Chondrocyte (in vitro differentiated cells): ENCODE measurements at regions not wholly inside any gene's neighbourhood (a gene's known extent, or its start where the extent isn't known, plus 50 kb on each side); places are given as distances from the start of the nearest gene placed in this dataset.

ENCODE experiments used
- DNase-seq: peaks from one replicate; pipeline ENCODE4 v3.0.0; 2021; ENCODE audit warnings: mixed read lengths, low spot score
- H3K27ac Mint-ChIP-seq: one replicate; pipeline ENCODE4 v1.8.0; 2021; ENCODE audit warnings: mild to moderate bottlenecking, moderate library complexity, mixed read lengths; ENCODE audit not compliant: unreplicated experiment
- H3K27me3 Mint-ChIP-seq: 2 replicates; pipeline ENCODE4 v1.8.0; 2021; ENCODE audit warnings: low read depth, mixed read lengths
- H3K36me3 Mint-ChIP-seq: 2 replicates; pipeline ENCODE4 v1.8.0; 2021; ENCODE audit warnings: low read depth, mixed read lengths
- H3K4me1 Mint-ChIP-seq: 2 replicates; pipeline ENCODE4 v1.8.0; 2021; ENCODE audit warnings: low read depth, mild to moderate bottlenecking, mixed read lengths
- H3K4me3 Mint-ChIP-seq: one replicate; pipeline ENCODE4 v1.8.0; 2021; ENCODE audit warnings: mild to moderate bottlenecking, moderate library complexity, mixed read lengths; ENCODE audit not compliant: unreplicated experiment
- H3K9me3 Mint-ChIP-seq: 2 replicates; pipeline ENCODE4 v1.8.0; 2021; ENCODE audit warnings: low read depth, mixed read lengths
- TF ChIP-seq, protein P1 (sequence below): fragments of 200-600 bp; sonication (generic); IDR thresholded peaks from 2 replicates; pipeline ENCODE4 v1.5.0; 2021; ENCODE audit warnings: antibody characterized with exemption, mild to moderate bottlenecking, moderate library complexity

DNA sequence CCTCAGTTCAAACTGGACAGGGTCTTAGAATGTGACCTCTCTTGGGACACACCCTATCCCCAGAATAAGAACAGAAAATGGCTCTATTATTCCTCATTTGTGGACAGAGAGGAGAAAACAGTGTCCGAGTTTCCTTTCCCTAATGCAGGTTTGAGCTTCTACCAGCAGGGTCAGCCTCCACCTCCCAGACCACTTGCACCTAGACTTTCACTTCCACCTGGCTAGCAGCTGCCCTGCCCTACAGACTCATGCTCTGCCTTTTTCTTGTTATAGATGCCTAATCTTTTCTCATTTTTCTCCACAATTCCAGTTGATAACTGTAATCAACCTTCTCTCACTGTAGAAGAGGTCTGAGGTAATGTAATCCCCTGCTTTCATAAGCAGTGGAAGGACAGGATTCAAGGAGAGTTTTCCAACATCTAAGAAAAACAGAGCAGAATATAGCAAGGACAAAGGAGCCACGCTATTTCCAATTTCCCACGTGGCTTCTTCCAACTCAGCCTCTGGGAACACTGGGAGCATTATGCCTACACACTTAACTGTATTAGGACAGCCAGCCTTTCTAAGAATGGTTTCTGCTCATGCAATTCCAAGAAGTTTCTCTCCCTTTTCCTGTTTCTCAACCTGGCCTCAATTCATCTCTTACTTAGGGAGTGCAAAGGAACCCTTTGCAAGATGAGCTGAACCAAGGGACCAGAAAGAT is 239.8 kb downstream of the BCL11A start:
- TF ChIP-seq, protein P1, sequence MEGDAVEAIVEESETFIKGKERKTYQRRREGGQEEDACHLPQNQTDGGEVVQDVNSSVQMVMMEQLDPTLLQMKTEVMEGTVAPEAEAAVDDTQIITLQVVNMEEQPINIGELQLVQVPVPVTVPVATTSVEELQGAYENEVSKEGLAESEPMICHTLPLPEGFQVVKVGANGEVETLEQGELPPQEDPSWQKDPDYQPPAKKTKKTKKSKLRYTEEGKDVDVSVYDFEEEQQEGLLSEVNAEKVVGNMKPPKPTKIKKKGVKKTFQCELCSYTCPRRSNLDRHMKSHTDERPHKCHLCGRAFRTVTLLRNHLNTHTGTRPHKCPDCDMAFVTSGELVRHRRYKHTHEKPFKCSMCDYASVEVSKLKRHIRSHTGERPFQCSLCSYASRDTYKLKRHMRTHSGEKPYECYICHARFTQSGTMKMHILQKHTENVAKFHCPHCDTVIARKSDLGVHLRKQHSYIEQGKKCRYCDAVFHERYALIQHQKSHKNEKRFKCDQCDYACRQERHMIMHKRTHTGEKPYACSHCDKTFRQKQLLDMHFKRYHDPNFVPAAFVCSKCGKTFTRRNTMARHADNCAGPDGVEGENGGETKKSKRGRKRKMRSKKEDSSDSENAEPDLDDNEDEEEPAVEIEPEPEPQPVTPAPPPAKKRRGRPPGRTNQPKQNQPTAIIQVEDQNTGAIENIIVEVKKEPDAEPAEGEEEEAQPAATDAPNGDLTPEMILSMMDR, result no peak
- Mint-ChIP-seq H3K27me3 (peaks cover 14% of the 10 kb centered on the region), H3K27ac (no peak overlapping the region), H3K4me3 (no peak overlapping the region), H3K9me3 (no peaks in the 10 kb centered on the region), H3K4me1 (no peaks in the 10 kb centered on the region), H3K36me3 (no peaks in the 10 kb centered on the region)
- no peak for DNase-seq

DNA sequence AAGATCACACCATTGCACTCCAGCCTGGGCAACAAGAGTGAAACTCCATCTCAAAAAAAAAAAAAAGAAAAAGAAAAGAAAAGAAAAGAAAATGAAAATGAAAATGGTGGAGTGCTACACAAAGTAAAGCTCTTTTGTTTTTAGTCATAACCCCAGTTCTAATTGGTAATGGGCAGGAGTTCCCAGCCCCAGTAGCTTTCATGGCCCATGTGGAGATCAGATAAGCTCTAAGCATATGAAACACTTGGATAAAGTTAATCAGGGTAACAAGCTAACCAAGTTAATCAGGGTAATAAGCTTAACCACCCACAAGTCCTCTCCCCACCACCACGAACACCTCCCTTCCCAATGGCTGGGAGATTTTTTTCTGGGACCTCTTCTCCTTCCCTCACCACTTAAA is 240.8 kb downstream of the BCL11A start:
- DNase-seq, result no peak
- H3K9me3 Mint-ChIP-seq, result no peaks in the 10 kb centered on the region
- peaks cover 8% of the 10 kb centered on the region for H3K27me3 Mint-ChIP-seq
- H3K27ac Mint-ChIP-seq, result no peak overlapping the region
- no peak overlapping the region for H3K4me3 Mint-ChIP-seq
- H3K36me3 Mint-ChIP-seq, result no peaks in the 10 kb centered on the region
- TF ChIP-seq, protein P1, result no peak
- no peaks in the 10 kb centered on the region for H3K4me1 Mint-ChIP-seq

DNA sequence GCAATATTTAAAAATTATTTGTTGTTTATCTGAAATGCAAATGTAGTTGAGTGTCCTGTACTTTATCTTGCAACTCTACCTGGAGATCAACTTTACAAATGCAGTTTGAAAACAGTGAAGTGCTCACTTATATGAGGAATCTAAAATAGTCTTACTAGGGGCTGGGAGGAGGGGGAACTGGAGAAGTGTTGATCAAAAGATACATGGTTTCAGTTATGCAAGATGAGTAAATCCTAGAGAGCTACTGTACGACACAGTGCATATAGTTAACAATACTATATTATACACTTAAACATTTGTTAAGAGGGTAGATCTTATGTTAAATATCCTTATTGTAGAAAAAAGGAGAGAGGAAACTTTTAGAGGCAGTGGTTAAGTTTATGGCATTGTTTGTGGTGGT is 241.9 kb downstream of the BCL11A start:
- no peaks in the 10 kb centered on the region for H3K36me3 Mint-ChIP-seq

DNA sequence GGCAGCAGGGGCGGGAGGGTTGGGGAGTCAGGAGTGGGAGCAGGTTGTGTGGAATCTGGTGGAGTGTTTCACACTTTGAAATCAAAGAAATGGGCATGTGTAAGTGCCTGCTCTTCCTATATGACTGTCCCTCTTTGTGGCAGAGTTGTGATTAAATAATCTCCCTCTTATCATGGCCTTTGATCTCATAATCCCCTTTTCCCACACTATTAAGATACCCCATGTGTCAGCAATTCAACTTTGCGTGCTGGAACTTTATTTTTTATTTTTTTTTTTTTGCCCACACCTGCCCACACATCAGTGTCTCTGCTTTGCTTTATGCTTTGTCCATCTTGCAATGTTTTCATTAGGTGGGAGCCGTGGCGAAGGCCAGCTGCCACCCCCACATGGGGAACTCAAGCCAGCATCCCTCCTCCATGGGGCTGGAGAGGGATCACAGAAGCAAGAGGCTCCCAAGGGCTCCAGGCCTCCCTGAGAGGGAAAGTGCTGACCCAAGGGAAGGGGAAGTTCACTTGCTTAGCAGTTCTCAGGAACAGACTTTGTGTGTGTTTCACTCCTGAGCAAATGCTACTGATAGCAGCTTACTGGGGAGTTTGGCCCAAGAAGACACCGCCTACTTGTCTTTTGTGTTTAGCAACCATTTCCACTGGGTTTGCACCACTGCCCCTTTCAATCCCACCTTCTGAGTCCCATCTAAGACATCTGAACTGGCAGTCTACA is 243.4 kb downstream of the BCL11A start:
- H3K4me3 Mint-ChIP-seq, result no peak overlapping the region
- H3K27me3 Mint-ChIP-seq, result peaks cover 4% of the 10 kb centered on the region
- H3K4me1 Mint-ChIP-seq, result no peaks in the 10 kb centered on the region
- DNase-seq, result no peak
- H3K9me3 Mint-ChIP-seq, result no peaks in the 10 kb centered on the region
- TF ChIP-seq, protein P1, result no peak
- H3K27ac Mint-ChIP-seq, result no peak overlapping the region
- no peaks in the 10 kb centered on the region for H3K36me3 Mint-ChIP-seq

More for the DNA sequence above, 241.9 kb downstream of the BCL11A start:
- H3K27me3 Mint-ChIP-seq, result peaks cover 6% of the 10 kb centered on the region
- no peak overlapping the region for H3K27ac Mint-ChIP-seq
- H3K9me3 Mint-ChIP-seq, result no peaks in the 10 kb centered on the region
- H3K4me3 Mint-ChIP-seq, result no peak overlapping the region
- TF ChIP-seq, protein P1, result no peak
- no peaks in the 10 kb centered on the region for H3K4me1 Mint-ChIP-seq
- DNase-seq, result no peak

DNA sequence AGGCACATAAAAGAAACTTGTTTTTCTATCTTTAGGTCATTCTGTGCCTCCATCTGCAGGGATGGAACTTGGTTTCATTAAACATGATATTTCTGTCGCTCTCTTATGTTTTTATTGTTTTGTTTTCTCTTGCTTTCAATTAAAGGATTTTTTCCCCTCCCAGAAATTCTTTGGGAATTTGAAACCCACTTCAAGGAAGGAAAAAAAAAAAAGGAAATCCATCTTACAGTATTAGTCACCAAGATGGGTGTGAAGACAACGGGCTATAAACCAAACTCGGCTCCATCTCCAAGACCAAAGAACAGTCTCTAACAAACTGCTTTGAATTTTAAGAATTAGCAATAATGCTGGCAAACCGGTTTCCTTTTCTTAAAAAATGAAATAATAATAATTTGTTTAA is 244.1 kb downstream of the BCL11A start:
- TF ChIP-seq, protein P1, result no peak

More for the DNA sequence above, 244.1 kb downstream of the BCL11A start:
- Mint-ChIP-seq H3K4me1 (no peaks in the 10 kb centered on the region), H3K36me3 (no peaks in the 10 kb centered on the region), H3K4me3 (no peak overlapping the region), H3K9me3 (no peaks in the 10 kb centered on the region), H3K27me3 (peaks cover 4% of the 10 kb centered on the region), H3K27ac (no peak overlapping the region)
- DNase-seq, result no peak
